Daoy (cell line): ENCODE measurements at regions not wholly inside any gene's neighbourhood (a gene's known extent, or its start where the extent isn't known, plus 50 kb on each side); places are given as distances from the start of the nearest gene placed in this dataset.
A peak's percentile ranks its signal among the peaks of the same experiment; 100 is the strongest.
"Not testable (repeated sequence)": the region's sequence is repeated elsewhere in the genome, so short reads cannot be mapped to it uniquely, and the experiment has no call there.

ENCODE experiments used
- DNase-seq: peaks from one replicate; pipeline ENCODE4 v3.0.0-alpha.2; 2015; ENCODE audit warnings: low read depth

DNA sequence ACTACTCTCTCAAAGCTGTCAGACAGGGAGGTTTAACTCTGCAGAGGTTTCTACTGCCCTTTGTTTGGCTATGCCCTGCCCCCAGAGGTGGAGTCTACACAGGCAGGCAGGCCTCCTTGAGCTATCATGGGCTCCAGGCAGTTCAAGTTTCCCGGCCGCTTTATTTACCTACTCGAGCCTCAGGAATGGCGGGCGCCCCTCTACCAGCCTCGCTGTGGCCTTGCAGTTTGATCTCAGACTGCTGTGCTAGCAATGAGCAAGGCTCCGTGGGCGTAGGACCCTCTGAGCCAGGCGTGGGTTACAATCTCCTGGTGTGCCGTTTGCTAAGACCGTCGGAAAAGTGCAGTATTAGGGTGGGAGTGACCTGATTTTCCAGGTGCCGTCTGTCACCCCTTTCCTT, 124.3 kb downstream of the PTCHD1 start:
- not testable (repeated sequence) for DNase-seq

DNA sequence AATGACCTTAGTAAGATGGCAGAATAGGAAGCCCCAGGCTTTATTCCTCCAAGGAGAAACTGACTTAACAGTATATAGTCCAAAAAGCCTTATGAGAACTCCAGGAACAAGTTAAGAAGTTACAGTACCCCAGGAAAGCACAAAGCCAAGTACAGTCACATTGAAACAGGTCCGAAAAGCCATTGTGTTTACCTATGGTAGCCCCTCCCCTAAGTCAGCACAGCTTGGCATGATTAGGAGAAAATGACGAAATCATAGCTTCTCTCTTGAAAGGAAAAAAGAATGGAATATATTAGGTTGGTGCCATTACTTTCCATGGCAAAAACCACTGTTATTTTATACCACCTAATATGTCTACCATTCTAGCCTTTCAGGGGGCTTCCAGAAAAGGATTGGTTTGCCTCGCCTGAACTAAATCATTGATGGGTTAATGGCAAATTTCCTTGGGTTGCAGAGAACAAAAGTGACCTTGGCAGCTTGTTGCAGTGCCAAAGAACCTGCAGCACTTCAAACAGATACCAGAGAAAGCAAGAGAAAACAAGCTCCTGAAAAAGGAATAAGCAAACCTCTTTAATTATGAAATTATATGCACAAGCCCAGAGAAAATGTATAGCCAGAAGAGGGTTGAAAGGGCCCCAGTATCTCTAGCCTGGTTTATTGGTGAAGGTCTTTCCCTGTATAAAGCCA, 130.6 kb downstream of the PTCHD1 start:
- no peak for DNase-seq

DNA sequence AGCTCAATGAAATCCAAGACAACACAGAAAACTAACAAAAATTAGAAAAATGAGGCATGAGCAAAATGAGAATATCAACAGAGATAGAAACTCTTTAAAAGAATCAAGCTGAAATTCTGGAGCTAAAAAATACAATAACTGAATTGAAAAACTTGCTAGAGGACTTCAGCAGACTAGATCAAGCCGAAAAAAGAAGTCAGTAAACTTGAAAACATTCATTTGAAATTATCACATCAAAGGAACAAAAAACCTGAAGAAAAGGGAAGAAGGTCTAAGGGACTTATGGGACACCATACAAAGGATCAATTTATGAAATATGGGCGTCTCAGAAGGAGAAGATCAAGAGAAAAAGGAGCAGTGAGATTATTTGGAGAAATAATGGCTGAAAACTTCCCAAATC, 131.3 kb downstream of the PTCHD1 start:
- no peak for DNase-seq

DNA sequence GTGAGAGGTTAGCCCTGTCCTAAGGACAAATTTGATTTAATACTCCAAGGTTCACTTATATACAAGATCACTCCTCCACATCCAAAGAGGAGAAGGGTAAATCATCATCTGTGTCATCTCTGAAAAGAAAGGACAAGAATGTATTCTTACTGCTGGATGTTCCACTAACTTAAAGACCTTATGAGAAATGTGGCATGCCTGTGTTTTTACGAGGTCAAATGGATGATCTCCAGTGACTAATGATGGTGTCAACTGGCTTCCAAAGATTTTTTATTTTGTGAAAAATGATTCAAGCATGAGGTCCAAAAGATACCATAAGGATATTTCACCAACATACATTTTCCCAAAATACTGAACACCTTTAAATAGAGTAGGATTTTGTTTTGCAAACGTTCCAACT, 143.4 kb downstream of the PTCHD1 start:
- DNase-seq: no peak

DNA sequence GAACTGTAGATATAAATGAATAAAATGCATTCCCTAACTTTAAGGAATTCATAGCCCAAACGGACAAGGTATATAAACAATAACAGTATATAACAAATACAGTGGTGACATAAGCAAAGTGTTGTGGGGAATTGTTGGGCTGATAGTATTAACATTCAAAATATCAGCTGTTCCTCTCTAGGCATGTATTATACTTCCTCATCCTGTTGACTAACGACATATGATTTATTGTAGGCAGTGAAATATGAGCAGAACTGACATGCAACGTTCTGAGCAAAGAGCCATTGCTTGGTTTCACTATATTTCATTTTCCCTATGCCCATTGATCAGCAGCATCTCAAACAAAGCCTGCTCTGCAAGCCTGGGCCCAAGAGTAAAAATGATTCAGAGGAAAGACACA, 143.9 kb downstream of the PTCHD1 start:
- DNase-seq: no peak

DNA sequence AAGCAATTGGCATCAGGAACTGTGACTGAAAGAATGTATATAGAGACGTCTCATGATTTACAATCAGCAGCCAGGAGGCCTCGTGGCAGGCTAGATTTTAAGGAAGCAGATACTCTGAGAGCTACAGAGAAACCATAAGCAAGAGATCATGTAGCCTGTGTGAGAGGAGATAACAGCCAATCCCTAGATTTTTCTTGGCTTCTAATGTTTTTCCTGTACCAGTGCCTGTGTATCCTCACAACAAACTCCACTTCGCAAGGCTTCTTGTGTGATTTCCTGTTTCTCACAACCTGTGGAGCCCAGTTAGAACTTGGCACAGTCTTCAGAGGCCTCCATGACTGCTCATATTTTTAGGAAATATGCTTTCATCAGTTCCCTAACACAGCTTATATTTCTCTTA, 147.9 kb downstream of the PTCHD1 start:
- no peak for DNase-seq

DNA sequence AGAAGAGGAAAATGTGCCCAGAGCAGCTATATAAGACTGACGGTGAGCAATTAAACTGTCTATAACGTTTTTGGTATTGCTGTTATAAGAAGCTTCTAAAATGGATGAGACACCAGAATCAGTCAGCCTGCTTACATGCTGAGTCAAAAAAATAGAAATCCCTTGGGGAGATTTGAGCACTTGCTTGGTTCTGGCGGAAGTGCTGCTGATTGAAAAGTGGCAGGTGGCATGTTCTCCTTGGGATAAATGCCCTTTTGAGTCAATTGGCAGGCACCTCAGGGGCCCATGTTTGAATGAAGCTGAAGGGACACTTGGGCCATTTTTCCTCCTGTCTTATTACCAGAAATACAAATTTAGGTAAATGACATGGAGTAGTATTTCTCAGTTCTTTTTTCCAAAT, 148.7 kb downstream of the PTCHD1 start:
- DNase-seq: no peak

DNA sequence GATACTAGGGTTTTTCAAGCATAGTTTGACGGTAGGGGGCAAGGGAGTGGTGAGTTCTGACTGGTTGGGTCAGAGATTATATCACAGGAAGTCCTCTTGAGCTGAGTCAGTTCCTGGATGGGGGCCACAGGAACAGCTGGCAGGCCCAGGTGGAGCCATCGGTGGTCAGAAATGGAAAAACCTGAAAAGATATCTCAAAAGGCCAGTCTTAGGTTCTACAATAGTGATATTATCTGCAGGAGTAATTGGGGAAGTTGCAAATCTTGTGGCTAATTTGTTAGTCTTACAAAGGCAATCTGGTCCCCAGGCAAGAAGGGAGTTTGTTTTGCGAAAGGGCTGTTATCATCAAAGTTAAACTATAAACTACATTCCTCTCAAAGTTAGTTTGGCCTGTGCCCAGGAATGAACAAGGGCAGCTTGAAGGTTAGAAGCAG, 159.3 kb downstream of the PTCHD1 start:
- DNase-seq: peak; percentile 69

DNA sequence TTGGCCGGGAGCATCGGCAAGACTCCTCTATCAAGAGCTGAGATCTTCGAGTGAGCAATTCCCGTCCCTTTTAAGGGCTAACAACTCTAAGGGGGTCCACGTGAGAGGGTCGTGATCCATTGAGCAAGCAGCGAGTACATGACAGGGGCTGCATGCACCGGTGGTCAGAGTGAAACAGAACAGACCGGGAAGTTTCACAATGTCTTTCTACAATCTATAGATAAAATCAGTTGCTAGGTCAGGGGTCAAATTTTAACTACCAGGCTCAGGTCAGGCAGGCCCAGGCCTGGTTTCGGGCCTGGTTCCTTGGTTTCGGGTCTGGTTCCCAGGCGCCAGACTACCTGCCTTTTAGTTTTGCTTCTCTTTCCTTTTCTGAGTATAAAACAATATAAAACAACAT, 160.1 kb downstream of the PTCHD1 start:
- DNase-seq: no peak

DNA sequence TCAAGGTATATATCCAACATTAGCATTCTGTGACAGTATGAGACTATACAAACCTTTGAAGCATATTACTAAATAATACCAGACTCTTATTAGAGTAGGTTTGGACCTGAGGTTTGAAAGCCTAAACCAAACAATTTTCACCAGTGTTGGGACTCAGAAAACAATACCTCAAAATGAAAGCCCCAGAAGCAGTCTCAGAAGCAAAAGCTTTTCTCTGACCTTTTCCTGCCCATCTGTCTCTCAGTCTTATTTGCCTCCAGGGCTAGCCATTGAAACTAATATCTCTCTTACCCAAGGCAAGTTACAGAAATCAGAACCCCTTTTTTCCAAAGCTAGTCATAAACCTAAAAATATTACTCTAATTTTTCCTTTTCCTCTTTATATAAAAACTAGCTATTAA, 163.3 kb downstream of the PTCHD1 start:
- no peak for DNase-seq

DNA sequence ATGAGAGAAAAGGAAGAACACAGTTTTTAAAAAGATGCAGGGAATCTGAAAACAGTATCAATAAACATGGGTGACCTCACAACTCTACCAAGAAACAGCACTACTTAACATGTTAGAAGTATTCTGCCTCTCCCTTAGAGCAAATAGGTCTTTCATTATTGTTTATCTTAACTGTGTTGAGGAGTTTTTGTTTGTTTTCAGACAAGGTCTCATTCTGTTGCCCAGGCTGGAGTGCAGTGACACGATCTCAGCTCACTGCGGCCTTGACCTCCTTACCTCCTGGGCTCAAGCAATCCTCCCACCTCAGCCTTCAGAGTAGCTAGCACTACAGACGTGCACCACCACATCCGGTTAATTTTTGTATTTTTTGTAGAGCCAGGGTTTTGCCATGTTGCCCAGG, 165.3 kb upstream of the PRDX4 start:
- no peak for DNase-seq

DNA sequence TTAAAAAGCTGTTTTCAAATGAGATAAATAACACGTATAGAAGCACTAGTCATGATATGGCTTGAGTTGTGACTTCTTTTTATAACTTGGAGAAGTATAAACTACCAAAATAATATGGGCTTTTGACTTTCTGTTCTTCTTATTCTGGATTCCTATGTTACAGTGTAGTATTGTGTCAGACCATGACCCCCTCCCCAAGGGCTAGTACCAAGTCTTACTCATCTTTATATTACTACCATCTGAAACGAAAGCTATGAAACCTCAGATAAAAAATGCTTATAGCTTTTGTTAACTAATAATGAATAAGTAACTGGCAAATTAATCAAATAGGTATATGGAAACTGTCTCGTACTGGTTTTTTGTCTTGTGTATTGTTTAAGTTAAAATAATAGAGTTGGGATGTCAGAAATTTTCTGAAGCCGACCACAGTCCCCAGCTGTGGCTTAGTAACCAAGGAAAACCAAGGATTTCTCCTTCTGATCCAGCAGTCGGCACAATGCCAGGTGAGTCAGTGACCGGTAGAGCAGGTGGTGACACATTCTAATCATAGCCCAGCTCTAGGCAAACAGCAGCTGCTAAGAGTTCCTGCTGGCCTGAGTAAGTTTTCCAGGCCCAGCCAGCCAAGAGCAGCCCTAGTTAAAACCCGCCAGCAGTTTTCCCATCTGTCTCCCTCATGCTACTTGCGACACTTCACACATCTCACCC, 163.3 kb upstream of the PRDX4 start:
- peak; percentile 91 for DNase-seq

DNA sequence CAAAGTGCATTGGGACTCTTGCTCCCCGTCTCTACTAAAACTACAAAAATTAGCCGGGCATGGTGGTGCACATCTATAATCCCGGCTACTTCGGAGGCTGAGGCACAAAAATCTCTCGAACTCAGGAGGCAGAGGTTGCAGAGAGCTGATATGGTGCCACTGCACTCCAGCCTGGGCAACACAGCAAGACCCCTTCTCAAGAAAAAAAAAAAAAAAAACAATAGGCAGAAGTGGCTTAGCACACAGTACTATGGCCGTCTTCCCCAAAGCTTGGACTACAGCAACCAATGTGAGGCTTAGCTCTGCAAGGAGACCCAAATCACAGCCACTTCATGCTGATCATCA, 162.8 kb upstream of the PRDX4 start:
- DNase-seq: no peak

DNA sequence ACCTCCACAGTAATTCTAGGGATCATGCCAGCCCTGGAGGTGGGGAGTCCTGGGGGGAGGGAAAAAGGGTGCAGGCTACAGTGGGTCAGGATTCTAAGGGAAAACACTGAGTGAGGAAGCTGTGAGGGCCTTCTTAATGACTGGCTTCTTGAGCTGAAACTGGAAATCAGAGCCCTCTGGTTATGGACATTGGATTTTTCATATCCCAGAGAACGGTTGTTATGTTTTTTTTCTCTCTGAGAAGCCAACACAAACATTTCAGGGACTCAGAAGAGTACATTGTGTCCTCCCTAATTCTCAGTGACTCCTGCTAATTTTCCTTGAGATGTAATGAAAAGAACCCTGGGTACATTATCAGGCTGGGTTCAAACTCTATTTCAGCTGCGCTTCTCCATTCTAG, 162.4 kb upstream of the PRDX4 start:
- no peak for DNase-seq

DNA sequence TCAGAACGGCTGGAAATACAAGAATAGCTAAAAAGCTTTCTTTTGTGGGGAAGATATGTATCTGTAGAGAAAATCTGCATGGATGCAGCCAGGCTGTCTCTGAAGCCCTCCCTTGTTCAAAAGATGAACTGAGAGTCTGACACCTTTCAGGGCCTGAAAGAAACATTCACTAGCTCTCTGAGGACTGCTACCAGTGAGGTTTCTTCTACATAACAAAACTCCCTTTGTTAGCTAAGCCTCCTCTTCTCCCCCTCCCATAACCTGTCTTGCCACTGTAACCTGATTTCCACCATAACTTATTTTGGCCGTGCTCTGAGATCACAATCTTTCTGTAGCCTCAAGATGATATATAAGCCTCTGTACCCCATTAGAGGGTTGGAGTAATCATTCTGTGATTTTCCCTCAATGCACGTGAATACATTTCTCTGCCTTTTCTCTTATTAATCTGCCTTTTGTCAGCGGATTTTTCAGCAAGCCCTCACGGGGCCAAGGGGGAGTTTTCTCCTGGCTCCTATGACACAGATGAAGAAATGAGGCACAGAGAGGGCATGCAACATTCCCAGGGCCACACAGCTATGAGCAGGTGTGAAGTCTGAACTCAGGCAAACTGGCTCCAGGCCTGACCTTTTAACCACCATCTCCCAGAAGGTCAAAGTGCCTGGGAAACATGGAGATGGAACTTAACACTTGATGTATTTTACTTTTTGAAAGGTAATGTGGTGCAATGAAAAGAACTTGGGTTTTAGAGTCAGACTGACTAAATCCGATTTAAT, 161.6 kb upstream of the PRDX4 start:
- no peak for DNase-seq

DNA sequence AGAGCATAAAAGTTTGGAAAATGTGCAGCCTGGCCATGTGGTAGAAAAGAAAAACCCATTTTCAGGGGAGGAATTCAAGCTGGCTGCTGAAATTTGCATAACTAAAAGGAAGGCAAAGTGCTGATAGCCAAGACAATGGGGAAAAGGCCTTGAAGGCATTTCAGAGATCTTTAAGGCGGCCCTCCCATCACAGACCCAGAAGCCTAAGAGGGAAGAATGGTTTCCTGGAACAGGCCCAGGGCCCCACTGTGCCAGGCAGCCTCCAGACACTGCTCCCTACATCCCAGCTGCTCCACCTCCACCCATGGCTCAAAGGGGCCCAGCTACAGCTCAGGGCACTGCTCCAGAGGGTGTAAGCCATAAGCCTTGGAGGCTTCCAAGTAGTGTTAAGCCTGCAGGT, 158.0 kb upstream of the PRDX4 start:
- no peak for DNase-seq

DNA sequence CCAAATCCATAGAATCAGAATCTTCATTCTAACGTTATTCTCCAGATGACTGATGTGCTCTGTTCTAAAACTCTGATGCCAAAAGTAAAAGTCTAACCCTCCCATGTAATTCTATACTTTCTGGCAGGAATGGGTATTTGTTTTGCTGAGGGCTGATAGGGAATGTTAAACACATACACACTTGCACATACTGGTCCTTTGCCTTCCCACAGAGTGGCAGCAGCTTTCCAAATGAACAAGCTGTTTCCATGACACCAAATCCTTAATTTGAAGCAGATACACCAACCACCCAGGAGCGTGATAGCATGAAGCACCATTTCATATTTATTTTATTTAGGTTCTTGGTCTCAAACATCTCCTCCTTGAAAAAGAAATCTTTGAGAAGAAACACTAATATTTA, 155.5 kb upstream of the PRDX4 start:
- no peak for DNase-seq

DNA sequence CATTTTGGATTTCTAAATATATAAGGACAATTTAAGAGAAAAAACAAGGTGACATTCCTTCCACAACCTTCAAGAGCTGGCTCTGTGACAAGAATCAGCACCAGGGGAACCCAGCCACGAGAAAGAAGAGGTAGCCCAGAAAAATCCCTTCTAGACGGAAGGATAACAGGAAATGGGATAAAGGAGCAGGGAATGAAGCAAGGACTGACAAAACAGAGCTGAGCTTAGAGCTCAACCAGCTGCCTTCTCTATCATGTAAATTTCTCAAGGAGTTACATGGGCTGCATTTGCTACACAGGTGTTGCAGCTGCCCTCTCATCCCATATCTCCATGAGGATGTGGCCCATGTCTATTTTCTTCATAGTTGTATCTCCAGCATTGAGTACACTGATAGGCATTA, 154.2 kb upstream of the PRDX4 start:
- no peak for DNase-seq

DNA sequence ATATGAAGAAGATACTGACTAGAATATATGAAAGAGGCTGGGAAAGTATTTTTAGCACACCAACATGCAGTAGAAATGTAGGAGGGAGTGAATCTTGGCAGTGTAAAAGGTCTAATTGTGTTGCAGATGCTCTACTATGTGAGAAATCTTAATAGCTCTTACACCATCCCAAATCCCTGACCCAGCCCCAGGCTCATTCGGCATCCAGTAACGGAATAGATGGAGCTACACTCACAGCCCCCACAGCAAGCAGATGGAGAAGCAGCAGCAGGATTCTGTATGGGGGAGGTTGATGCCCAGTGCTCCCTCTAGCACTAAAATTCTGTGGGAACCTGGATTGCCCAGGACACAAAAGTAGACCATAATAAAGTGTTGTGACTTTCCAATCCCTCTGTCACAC, 153.2 kb upstream of the PRDX4 start:
- no peak for DNase-seq

DNA sequence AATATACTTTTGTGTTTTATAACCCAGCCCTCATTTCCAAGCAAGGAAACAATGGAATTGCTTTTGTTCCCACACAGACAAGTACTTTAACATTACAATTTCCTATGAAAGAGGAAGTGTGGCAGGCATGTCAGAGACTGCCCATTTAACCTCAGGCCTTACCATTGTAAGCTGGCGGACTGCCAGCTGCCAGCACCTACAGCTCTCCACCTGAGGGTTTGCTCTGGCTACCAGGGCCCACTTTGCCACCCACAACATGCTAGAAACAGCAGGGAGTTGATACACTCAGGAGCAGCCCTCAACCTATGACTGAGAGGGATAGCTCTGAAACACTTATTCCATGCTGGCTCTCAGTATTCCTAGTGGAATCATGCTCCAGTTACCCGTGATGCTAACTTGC, 152.3 kb upstream of the PRDX4 start:
- no peak for DNase-seq

DNA sequence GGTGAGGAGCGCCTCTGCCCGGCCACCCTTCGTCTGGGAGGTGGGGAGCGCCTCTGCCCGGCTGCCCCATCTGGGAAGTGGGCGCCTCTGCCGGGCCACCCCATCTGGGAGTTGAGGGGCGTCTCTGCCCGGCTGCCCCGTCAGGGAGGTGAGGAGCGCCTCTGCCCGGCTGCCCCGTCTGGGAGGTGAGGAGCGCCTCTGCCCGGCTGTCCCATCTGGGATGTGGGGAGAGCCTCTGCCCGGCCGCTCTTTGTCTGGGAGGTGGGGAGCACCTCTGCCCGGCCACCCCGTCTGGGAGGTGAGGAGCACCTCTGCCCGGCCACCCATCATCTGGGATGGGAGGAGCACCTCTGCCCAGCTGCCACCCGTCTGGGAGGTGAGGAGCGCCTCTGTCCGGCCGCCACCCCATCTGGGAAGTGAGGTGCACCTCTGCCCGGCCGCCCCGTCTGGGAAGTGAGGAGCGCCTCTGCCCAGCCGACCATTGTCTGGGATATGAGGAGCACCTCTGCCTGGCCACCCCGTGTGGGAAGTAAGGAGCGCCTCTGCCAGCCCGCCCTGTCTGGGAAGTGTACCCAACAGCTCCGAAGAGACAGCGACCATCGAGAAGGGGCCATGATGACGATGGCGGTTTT, 144.2 kb upstream of the PRDX4 start:
- not testable (repeated sequence) for DNase-seq

DNA sequence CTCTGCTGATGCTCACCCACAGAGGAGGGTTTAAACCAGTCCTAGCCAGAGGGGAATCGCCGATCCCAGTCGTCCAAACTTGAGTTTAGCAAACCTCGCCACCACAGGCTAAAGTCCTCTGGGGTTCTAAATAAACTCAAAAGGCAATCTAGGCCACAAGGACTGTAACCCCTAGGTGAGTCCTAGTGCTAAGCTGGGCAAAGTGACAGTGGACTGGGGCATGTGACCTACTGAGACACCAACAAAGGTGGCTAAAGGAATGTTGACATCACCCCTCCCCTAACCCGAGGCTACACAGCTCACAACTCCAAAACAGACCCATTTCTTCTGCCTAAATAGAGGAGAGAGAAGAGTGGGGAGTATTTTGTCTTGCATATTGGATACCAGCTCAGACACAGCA, 142.8 kb upstream of the PRDX4 start:
- no peak for DNase-seq

DNA sequence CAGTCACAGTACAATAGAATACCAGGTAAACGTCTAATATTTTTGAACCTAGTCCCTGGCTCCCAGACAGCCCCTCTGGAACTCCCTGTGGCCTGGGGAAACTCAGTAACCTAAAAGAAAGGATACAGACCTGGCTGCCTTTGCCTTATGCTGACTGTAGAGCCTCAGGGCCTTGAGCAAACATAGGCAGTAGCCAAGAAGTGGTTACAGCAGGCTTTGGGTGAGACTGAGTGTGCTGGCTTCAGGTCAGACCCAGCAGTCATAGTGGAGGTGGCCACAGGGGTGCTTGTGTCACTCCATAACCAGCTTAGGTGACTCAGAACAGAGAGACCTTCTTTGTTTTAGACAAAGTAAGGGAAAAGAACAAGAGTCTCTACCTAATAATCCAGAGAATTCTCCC, 141.8 kb upstream of the PRDX4 start:
- DNase-seq: no peak
